GM21717 (cell line): ENCODE measurements at regions not wholly inside any gene's neighbourhood (a gene's known extent, or its start where the extent isn't known, plus 50 kb on each side); places are given as distances from the start of the nearest gene placed in this dataset.
"Not testable (repeated sequence)": the region's sequence is repeated elsewhere in the genome, so short reads cannot be mapped to it uniquely, and the experiment has no call there.

ENCODE experiments used
- ATAC-seq: cut with Tn5 transposase; IDR thresholded peaks from one replicate; pipeline ENCODE4 v1.9.1; 2021; ENCODE audit warnings: mild to moderate bottlenecking, moderate library complexity; ENCODE audit not compliant: unreplicated experiment

DNA sequence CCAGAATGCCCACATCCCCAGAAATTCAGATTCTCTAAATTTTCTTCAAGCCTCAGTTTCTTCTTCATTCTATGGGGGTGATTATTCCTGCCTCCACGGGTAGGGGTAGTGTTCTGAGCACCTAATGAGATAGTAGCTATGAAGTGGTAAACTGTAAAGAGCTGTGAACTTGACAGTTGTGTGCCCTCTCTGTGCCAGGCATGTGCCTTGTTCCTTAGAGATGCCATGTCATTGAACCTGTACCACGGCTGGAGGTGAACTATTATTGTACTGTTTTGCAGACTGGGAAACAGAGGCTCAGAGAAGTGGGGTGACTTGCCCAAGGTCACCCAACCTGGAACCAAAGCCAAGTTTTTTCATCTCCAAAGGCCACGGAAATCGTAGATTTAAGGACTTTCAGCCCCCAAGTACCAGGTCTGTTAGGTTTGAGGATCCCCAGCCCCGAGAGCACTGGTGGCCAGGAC, 67.7 kb upstream of the SIRPA start:
- no peak for ATAC-seq

- ATAC-seq = no peak
Observed at GRCh38 chr20:1825938-1826445, 69.2 kb upstream of the SIRPA start.

DNA sequence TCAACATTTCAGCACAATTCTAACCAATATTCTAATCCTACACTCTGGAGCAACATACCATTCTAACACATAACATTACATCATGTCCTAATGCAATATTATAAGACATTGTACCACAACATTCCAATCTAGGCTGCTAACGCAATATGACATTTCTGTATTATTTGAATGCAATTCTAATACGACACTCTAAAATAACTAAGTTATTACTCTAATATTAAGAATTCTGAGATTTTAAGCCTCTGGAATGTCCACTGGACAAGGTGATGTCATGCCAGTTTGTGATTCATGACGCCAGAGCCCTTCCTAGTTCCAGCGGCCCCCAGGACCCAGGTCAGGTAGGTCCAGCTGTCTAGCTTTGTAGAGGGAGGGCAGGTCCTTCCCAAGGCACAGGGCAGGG, 69.7 kb upstream of the SIRPA start:
- ATAC-seq = no peak

- ATAC-seq = no peak
Observed at GRCh38 chr20:1824834-1825233, 70.4 kb upstream of the SIRPA start.

GRCh38 chr20:1824181-1824580, 71.0 kb upstream of the SIRPA start:
- no peak for ATAC-seq

DNA sequence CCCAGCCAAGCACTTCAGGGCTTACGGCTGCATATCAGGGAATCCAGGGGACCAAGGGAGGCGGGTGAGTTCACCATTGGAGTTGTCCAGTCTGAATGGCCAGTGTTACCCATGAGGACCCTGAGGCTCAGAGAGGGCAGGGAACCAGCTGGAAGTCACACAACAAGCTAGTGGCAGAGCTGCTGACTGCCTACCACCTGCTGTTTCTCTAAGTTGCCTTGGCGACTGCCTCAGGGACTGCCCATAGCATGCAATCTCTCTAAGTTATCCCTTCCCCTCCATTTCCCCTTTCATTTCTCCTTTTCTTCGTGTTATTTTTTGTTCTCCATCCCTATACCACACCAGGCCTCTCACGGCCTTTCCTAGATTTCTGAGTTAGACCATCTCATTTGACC, 71.8 kb upstream of the SIRPA start:
- ATAC-seq = no peak

DNA sequence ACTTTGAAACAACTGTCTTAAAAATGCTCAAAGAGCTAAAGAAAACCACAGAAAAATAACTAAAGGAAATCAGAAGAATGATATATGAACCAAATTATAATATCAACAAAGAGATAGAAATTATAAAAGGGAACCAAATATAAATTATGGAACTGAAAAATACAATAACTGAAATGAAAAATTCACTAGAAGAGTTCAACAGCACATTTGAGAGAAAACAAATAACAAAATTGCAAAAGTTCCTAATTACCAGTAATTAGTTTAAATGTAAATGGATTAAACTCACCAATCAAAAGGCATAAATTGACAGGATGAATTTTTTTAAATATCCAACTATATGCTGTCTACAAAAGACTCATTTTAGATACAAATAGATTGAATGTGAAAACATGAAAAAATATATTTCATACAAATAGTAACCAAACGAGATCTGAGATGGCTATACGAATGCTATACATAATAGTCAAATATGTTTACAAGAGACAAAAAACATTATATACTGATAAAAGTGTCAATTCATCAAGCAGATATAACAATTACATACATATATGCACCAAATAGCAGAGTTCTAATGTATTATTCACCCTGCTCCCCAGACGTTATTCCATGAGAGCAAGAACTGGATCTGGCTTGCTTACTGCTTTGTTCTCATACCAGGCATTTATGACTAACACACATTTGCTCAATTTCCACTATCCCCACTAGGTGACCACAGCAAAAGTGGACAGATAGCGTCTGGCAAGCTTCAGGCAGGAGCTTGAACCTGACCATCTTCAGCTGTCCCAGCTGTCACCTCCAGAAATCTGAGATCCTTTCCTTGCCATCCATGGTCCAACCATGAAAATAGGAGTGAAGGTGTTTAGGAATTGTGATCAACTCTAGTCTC, 72.4 kb upstream of the SIRPA start:
- no peak for ATAC-seq

DNA sequence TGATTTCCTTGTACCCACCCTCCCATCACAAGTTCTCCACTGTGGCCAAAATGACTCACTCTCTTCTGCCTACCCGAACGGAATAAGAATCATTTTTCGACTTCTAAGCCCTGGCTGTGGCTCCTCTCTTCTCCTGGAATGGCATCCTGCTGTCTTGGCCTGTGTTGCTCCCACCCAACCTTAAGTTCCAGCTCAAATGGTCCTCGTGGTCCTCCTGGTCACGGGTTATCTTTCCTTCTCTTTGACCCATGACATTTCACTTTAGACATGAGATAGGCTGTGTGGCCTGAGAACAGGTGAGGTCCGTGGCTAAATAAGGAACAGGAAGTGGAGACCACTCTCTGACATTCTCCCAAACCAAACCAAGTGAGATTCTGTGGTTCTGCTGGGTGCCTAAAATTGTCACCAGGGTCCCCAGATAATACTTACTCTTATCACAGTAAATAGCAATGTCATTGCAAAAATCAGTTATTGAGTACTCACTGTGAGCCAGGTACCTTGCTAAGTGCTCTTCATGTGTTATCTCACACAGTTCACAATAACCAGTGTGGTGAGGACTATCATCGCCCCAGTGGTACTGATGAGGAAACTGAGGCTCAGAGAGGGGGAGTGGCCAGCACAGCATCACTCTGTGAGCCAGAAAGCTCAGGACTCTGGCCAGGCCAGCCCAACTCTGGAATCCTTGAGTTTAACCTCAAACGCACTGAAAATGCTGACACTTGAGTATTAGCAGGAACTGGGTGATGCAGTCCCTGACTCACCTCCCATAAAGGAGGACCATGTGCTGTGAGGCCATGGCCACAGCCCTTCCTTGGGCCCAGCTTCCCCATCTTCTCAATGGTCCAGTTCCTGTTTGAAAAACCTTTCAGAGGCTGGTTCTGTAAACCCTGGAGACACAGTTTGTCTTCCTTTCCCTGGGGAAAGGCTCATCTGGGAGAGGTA, 74.8 kb upstream of the SIRPA start:
- ATAC-seq = no peak

- no peak for ATAC-seq
Observed at GRCh38 chr20:1819311-1820137, 75.7 kb upstream of the SIRPA start.

DNA sequence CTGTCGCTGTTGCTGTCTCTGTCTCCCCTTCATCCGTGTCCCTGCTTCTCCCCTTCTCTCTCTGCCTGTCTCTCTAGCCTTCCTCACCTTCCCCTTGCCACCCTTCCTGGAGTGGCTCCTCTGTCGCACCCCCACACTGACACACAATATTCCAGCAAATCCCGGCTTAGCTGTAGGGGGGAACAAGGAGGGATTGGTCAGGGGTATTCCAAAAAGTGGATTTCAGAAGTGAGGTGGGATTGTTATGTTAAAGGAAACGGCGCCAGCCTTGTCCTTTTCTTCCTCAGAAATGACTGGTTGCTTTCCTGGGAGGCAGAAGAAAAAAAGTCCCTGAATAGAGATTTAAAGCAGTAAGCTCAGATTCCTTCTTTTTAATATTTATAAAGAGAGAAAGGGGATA, 76.3 kb upstream of the SIRPA start:
- no peak for ATAC-seq

GRCh38 chr20:1818247-1818840, 76.9 kb upstream of the SIRPA start:
- ATAC-seq = no peak

DNA sequence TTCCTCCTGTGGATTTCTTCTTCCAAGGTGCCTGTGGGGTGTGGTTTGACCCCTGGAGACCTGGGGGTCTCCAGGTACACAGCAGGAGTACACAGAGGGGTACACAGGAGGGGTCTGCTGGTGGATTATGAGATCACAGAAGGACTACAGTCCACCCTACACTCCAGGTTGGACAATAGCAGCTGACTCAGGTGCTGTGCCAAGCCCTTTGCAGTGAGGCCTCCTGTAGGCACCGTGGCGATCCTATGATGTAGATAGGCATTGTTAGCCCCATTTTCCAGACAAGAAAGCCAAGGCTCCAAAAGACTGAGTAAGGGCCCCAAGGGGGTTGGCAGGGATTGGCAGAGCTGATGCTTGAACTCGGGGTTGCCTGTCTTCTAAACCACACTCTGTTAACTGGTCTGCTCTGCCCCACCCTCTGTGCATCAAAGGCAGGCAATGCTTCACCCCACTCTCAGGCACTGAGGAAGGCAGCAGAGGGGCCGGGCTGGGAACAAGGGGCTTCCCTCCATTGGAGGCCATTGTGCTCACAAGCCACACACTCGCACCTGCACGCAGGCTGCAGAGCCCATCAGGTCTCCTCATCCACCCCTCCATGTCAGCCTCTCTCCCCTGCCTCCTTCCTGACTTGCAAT, 77.5 kb upstream of the SIRPA start:
- ATAC-seq = no peak

- no peak for ATAC-seq
Observed at GRCh38 chr20:1816384-1817381, 78.5 kb upstream of the SIRPA start.

- ATAC-seq = no peak
Observed at GRCh38 chr20:1815502-1816085, 79.6 kb upstream of the SIRPA start.

DNA sequence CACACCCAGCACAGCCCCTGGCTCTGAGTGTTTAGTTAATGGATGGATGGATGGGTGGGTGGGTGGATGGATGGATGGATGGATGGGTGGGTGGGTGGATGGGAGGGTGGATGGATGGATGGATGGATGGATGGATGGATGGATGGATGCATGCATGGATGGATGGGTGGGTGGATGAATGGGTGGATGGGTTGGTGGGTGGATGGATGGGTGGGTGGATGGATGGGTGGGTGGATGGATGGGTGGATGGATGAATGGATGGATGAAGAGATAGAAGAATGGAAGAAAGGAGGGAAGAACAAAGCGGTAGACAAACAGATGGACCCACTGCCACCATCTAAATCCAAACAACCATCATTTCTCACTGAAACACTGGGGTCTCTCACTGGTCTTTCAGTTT, 80.3 kb upstream of the SIRPA start:
- not testable (repeated sequence) for ATAC-seq

GRCh38 chr20:1813674-1814635, 81.3 kb upstream of the SIRPA start:
- ATAC-seq = no peak

DNA sequence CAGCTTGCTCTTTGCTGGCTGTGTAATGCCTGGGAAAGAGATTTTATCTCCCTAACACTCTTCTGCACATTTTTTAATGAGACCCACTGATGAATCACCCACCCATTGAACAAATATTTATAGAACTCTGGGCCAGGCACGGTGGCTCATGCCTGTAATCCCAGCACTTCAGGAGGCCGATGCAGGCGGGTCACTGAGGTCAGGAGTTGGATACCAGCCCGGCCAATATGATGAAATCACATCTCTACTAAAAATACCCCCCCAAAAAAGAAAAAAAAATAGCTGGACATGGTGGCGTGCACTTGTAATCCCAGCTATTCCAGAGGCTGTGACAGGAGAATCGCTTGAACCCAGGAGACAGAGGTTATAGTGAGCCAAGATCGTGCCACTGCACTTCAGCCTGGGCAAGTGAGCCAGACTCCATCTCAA, 82.1 kb upstream of the SIRPA start:
- no peak for ATAC-seq
